Epithelial cell of esophagus (primary cell): ENCODE measurements at regions not wholly inside any gene's neighbourhood (a gene's known extent, or its start where the extent isn't known, plus 50 kb on each side); places are given as distances from the start of the nearest gene placed in this dataset.

Source experiments
- DNase-seq: peaks from one replicate; pipeline ENCODE4 v3.0.0; 2010; ENCODE audit warnings: low read depth
- H3K4me3 ChIP-seq: 2 replicates; pipeline ENCODE4 v1.5.1; 2011; ENCODE audit warnings: mild to moderate bottlenecking, low read length, control low read depth
- TF ChIP-seq, protein P1 (sequence below): IDR thresholded peaks from 2 replicates; pipeline ENCODE4 v1.5.1; 2011; ENCODE audit warnings: low read depth, mild to moderate bottlenecking, low read length, control low read depth, inconsistent platforms; ENCODE audit not compliant: insufficient read depth; ENCODE audit errors: missing control alignments

DNA sequence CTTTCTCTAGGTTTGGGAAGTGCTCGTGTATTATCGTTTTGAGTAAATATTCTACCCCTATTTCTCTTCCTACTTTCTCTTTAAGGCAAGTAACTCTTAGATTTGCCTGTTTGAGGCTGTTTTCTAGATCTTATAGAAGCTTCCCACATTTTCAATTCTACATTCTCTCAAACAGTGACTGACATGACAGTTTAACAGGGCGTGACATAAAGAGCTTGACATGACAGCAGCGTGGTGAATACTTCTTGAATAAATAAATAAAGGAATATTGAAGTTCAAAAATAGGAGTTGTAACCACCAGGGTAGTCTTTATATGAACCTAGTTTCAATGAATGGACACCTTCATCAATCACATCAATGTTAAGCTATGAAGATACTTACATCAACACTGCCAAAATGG is 162.0 kb downstream of the TRAM1L1 start:
- H3K4me3 ChIP-seq = no peak overlapping the region
- TF ChIP-seq, protein P1, sequence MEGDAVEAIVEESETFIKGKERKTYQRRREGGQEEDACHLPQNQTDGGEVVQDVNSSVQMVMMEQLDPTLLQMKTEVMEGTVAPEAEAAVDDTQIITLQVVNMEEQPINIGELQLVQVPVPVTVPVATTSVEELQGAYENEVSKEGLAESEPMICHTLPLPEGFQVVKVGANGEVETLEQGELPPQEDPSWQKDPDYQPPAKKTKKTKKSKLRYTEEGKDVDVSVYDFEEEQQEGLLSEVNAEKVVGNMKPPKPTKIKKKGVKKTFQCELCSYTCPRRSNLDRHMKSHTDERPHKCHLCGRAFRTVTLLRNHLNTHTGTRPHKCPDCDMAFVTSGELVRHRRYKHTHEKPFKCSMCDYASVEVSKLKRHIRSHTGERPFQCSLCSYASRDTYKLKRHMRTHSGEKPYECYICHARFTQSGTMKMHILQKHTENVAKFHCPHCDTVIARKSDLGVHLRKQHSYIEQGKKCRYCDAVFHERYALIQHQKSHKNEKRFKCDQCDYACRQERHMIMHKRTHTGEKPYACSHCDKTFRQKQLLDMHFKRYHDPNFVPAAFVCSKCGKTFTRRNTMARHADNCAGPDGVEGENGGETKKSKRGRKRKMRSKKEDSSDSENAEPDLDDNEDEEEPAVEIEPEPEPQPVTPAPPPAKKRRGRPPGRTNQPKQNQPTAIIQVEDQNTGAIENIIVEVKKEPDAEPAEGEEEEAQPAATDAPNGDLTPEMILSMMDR = no peak
- DNase-seq = no peak

GRCh38 chr4:116913451-116913850 is 171.9 kb downstream of the TRAM1L1 start:
- DNase-seq = no peak
- TF ChIP-seq, protein P1 = no peak
- no peak overlapping the region for H3K4me3 ChIP-seq

- no peak for DNase-seq
- no peak overlapping the region for H3K4me3 ChIP-seq
- TF ChIP-seq, protein P1 = no peak
These were observed 178.6 kb downstream of the TRAM1L1 start for GRCh38 chr4:116906758-116907157.

GRCh38 chr4:116899561-116899960 is 185.8 kb downstream of the TRAM1L1 start:
- H3K4me3 ChIP-seq = no peak overlapping the region
- TF ChIP-seq, protein P1 = no peak
- DNase-seq = no peak

DNA sequence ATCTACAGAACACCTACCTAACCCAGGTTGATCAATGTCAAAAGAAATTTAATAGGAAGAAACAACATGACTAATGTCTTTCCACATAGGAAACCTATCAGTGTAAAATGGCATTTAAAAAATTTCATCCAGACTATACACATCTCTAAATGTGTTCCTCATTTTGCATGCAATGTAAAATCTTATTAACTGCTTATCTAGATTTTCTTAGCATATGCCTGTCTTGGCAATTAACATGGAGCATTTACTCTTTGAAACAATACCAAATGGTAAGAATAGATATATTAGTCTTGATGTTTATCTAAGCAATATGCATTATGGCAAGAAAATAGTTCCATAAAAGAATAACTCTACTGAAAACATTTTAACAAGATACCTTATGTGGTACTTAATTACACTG is 199.8 kb downstream of the TRAM1L1 start:
- H3K4me3 ChIP-seq = no peak overlapping the region
- no peak for DNase-seq
- TF ChIP-seq, protein P1 = no peak

- no peak for DNase-seq
- H3K4me3 ChIP-seq = no peak overlapping the region
- TF ChIP-seq, protein P1 = no peak
These were observed 202.9 kb downstream of the TRAM1L1 start for GRCh38 chr4:116882503-116882902.

DNA sequence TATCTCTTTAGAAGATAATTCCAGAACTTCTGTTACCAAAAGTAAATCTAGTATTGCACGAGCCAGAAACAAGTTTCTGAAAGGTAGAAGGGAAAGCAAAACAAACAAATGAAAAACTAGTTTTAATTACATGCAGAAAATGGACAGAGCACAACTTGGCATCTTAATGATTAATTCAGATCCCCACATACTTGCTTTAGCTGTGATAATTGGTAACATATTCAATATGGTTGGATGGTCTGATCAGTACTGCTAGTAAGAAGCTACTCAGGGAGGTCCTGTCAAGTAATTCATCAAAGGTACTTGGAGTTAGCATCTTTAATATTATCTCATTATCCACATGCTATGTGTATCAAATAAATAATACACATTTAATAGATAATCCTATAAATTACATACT is 204.3 kb downstream of the TRAM1L1 start:
- TF ChIP-seq, protein P1 = no peak
- no peak overlapping the region for H3K4me3 ChIP-seq
- DNase-seq = no peak
